ENCODE measurements at regions not wholly inside any gene's neighbourhood (a gene's known extent, or its start where the extent isn't known, plus 50 kb on each side); places are given as distances from the start of the nearest gene placed in this dataset.

- TF ChIP-seq FOXM1 (IDR thresholded peaks at IDR 0.05; ENCODE audit: low read depth) (no peak), FOXM1 (CRISPR knock-in tag; IDR thresholded peaks at IDR 0.05; ENCODE audit: low read depth) (no peak), SMAD4 (CRISPR knock-in tag; conservative IDR thresholded peaks at IDR 0.05) (no peak), XRCC3 (IDR thresholded peaks at IDR 0.05) (no peak)
These were observed 566.8 kb downstream of the EPHA4 start (continued) for GRCh38 chr2:221005338-221005737.

DNA sequence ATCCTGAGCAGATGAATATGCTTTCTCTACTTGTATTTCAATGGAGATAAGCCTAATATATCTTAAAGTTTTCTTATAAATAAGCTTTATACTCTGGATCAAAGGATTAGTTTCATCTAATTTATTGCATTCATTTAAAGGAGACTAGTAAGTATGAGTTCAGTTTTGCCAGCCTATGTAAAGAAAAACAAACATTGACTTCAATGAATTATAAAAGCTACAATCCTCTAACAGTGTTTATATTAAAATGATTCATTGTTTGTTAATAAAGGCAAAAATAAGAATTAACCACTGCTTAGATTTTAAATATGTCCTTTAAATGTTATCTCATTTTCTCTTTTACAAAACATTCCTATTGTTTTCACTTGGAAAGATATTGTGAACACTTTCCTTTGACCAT lies 566.0 kb downstream of the EPHA4 start:
- no peaks in the 10 kb centered on the region for H3K79me2 ChIP-seq (ENCODE audit: control insufficient read depth, insufficient read depth, low read length)
- H3K36me3 ChIP-seq (ENCODE audit: control insufficient read depth, insufficient read depth, low read length), result no peaks in the 10 kb centered on the region
- H3K4me2 ChIP-seq (ENCODE audit: insufficient read depth, low read length), result no peak overlapping the region
- no peak for ATAC-seq
- BruUV-seq (replicated peaks), result no TSS peak
- DNase-seq (ENCODE audit: extremely low read depth in 1 of 4, low spot score in 3 of 4), result no peak
- H3K27me3 ChIP-seq (ENCODE audit: control insufficient read depth in 2 of 2, insufficient read depth in 2 of 2, low read length in 2 of 2), result no peaks in the 10 kb centered on the region
- POLR2A ChIA-PET, result no interaction called here
- H3K9me1 ChIP-seq (ENCODE audit: control insufficient read depth, insufficient read depth, low read length), result no peaks in the 10 kb centered on the region
- H3K4me1 ChIP-seq (replicated peaks in 1 of 2; ENCODE audit: control insufficient read depth in 2 of 2, insufficient read depth in 2 of 2, low read length in 2 of 2), result no peaks in the 10 kb centered on the region
- in situ Hi-C loops (cut with MboI), result no loop called here
- intact Hi-C loops (cut with micrococcal nuclease), result no loop called here
- H2AFZ ChIP-seq (ENCODE audit: low read depth, low read length), result no peak overlapping the region
- no peaks in the 10 kb centered on the region for H3K9me3 ChIP-seq (replicated peaks; ENCODE audit: control insufficient read depth, insufficient read depth, low read depth, low read length)
- CTCF ChIA-PET (ENCODE audit: low intra/inter-chr PET ratio), result no interaction called here
- H3K9ac ChIP-seq (ENCODE audit: insufficient read depth in 1 of 2, low read depth in 2 of 2, low read length in 2 of 2), result no peak overlapping the region
- no peaks in the 10 kb centered on the region for H4K20me1 ChIP-seq (replicated peaks; ENCODE audit: control insufficient read depth, insufficient read depth, low read length)
- no peak overlapping the region for H3K27ac ChIP-seq (ENCODE audit: extremely low read depth, low read depth, low read length)
- no peak for FAIRE-seq
- no peak overlapping the region for H3K4me3 ChIP-seq
- no peak for TF ChIP-seq HCFC1 (IDR thresholded peaks at IDR 0.05; ENCODE audit: low read depth, low read length)
- no peak for TF ChIP-seq ATF6 (CRISPR knock-in tag; IDR thresholded peaks at IDR 0.05)
- no peak for TF ChIP-seq STAT5A (IDR thresholded peaks at IDR 0.05; ENCODE audit: borderline replicate concordance, low read length)
- TF ChIP-seq USF2 (CRISPR knock-in tag; IDR thresholded peaks at IDR 0.05), result no peak
- TF ChIP-seq ZNF407 (IDR thresholded peaks at IDR 0.05; ENCODE audit: low read depth), result no peak
- TF ChIP-seq ZNF212 (CRISPR knock-in tag; IDR thresholded peaks at IDR 0.05), result no peak
- TF ChIP-seq SRSF1 (IDR thresholded peaks at IDR 0.05; ENCODE audit: low read depth, low read length), result no peak
- TF ChIP-seq HDAC1 (IDR thresholded peaks at IDR 0.05), result no peak
- TF ChIP-seq NR2C1 (IDR thresholded peaks at IDR 0.05), result no peak
- no peak for TF ChIP-seq NR2C1 (tag; IDR thresholded peaks at IDR 0.05)

Measured in K562 (cell line).